ENCODE measurements at regions not wholly inside any gene's neighbourhood (a gene's known extent, or its start where the extent isn't known, plus 50 kb on each side); places are given as distances from the start of the nearest gene placed in this dataset.

DNA sequence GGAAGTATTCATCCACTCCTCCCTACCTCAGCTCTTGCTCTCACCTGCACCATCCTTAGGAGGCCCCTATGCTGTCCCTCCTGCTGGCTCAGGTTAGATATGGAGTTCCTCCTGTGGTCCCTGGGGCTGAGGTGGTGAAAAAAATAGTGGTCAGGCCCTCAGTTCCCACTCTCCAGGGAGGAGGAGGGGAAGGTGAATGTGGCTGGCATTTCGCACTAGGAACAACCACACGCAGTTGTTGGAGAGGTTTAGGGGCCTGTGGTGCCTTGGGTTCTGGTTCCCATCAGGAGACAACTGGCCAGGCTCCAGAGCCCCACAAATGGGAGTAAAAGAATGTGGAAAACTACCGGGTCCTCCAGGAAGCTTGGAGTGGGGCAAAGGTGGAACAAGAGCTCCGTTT lies 81.7 kb upstream of the HSPA9 start:
- no peak for TF ChIP-seq POLR2AphosphoS5 (IDR thresholded peaks at IDR 0.05)
- TF ChIP-seq, protein P1, sequence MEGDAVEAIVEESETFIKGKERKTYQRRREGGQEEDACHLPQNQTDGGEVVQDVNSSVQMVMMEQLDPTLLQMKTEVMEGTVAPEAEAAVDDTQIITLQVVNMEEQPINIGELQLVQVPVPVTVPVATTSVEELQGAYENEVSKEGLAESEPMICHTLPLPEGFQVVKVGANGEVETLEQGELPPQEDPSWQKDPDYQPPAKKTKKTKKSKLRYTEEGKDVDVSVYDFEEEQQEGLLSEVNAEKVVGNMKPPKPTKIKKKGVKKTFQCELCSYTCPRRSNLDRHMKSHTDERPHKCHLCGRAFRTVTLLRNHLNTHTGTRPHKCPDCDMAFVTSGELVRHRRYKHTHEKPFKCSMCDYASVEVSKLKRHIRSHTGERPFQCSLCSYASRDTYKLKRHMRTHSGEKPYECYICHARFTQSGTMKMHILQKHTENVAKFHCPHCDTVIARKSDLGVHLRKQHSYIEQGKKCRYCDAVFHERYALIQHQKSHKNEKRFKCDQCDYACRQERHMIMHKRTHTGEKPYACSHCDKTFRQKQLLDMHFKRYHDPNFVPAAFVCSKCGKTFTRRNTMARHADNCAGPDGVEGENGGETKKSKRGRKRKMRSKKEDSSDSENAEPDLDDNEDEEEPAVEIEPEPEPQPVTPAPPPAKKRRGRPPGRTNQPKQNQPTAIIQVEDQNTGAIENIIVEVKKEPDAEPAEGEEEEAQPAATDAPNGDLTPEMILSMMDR (IDR thresholded peaks at IDR 0.05 in 8 of 11, conservative IDR thresholded peaks at IDR 0.05 in 3 of 11) = no peak
- no peak for TF ChIP-seq POLR2A (IDR thresholded peaks at IDR 0.05)
